Gastroesophageal sphincter (tissue), 4 donors: ENCODE measurements at regions not wholly inside any gene's neighbourhood (a gene's known extent, or its start where the extent isn't known, plus 50 kb on each side); places are given as distances from the start of the nearest gene placed in this dataset.
A peak's percentile ranks its signal among the peaks of the same experiment; 100 is the strongest.

Experiments used
- ATAC-seq: fragments of 150-250 bp; one replicate; pipeline ENCODE4 v1.9.1; 2016; ENCODE audit warnings: mild to moderate bottlenecking, moderate library complexity
- H3K27ac ChIP-seq, 4 donors: fragments of 200-600 bp; sonication (generic) in 3 of 4; 1 replicate in 3 of 4; 2 replicates in 1 of 4; pipeline ENCODE4 v1.5.1; 2016 to 2019
- H3K27me3 ChIP-seq: fragments of 200-600 bp; sonication (generic); one replicate; pipeline ENCODE4 v1.5.1; 2019
- H3K36me3 ChIP-seq, 2 donors: fragments of 200-600 bp; sonication (generic); one replicate each; pipeline ENCODE4 v1.5.1; 2019; ENCODE audit warnings: control low read depth in 1 of 2
- H3K4me1 ChIP-seq, 3 donors: fragments of 200-600 bp; sonication (generic); 1 replicate in 2 of 3; 2 replicates in 1 of 3; pipeline ENCODE4 v1.5.1; 2016 to 2019; ENCODE audit warnings: control low read depth in 2 of 3
- H3K4me3 ChIP-seq, 2 donors: fragments of 200-600 bp; sonication (generic); one replicate each; pipeline ENCODE4 v1.5.1; 2019; ENCODE audit warnings: mild to moderate bottlenecking in 1 of 2, moderate library complexity in 1 of 2
- H3K9me3 ChIP-seq, 3 donors: fragments of 200-600 bp; sonication (generic); one replicate each; pipeline ENCODE4 v1.5.1; 2017 to 2019; ENCODE audit warnings: control low read depth in 2 of 3
- EP300 ChIP-seq: sonication (generic); formaldehyde crosslinking; IDR thresholded peaks from one replicate; pipeline ENCODE4 v1.6.1; 2017; ENCODE audit warnings: antibody characterized with exemption, mild to moderate bottlenecking
- POLR2A ChIP-seq, 2 donors: fragments of 450-650 bp; IDR thresholded peaks; one replicate each; pipeline ENCODE4 v1.6.1; 2017; ENCODE audit warnings: antibody characterized with exemption in 2 of 2, mild to moderate bottlenecking in 2 of 2, moderate library complexity in 1 of 2
- POLR2AphosphoS5 ChIP-seq: sonication (generic); formaldehyde crosslinking; IDR thresholded peaks from one replicate; pipeline ENCODE4 v1.6.1; 2017; ENCODE audit warnings: antibody characterized with exemption
- WGBS, 2 donors: methylation state at CpG; one replicate each; pipeline ENCODE4 v1.1.5; 2018; ENCODE audit warnings: low coverage in 1 of 2; 5-methylcytosine and 5-hydroxymethylcytosine counted together
- TF ChIP-seq, protein P1 (sequence below), 4 experiments: fragments of 200-600 bp in 2 of 4; fragments of 450-650 bp in 2 of 4; sonication (generic) in 1 of 4; IDR thresholded peaks; one replicate each; pipeline ENCODE4 v1.5.1; 2017 to 2019; ENCODE audit warnings: antibody characterized with exemption in 4 of 4, mild to moderate bottlenecking in 2 of 4, moderate library complexity in 2 of 4

- Histone ChIP-seq H3K9me3 (no peaks in the 10 kb centered on the region), H3K36me3 (no peaks in the 10 kb centered on the region), H3K4me1 (no peaks in the 10 kb centered on the region), H3K27ac (no peak overlapping the region), H3K4me3 (no peak overlapping the region), H3K27me3 (no peaks in the 10 kb centered on the region)
- peak; percentile 51 for ATAC-seq
- WGBS, 2 donors, result 100% methylated on average over 1 of the region's 1 CpG; no CpG with 5 or more reads in 1 of the 2 donors
- TF ChIP-seq EP300 (no peak), POLR2A (IDR thresholded peaks at IDR 0.05) (no peak), POLR2AphosphoS5 (no peak)
- TF ChIP-seq, protein P1, sequence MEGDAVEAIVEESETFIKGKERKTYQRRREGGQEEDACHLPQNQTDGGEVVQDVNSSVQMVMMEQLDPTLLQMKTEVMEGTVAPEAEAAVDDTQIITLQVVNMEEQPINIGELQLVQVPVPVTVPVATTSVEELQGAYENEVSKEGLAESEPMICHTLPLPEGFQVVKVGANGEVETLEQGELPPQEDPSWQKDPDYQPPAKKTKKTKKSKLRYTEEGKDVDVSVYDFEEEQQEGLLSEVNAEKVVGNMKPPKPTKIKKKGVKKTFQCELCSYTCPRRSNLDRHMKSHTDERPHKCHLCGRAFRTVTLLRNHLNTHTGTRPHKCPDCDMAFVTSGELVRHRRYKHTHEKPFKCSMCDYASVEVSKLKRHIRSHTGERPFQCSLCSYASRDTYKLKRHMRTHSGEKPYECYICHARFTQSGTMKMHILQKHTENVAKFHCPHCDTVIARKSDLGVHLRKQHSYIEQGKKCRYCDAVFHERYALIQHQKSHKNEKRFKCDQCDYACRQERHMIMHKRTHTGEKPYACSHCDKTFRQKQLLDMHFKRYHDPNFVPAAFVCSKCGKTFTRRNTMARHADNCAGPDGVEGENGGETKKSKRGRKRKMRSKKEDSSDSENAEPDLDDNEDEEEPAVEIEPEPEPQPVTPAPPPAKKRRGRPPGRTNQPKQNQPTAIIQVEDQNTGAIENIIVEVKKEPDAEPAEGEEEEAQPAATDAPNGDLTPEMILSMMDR (IDR thresholded peaks at IDR 0.05), result no peak
Observed at GRCh38 chr5:102654559-102655349, 100.4 kb upstream of the PAM start.

DNA sequence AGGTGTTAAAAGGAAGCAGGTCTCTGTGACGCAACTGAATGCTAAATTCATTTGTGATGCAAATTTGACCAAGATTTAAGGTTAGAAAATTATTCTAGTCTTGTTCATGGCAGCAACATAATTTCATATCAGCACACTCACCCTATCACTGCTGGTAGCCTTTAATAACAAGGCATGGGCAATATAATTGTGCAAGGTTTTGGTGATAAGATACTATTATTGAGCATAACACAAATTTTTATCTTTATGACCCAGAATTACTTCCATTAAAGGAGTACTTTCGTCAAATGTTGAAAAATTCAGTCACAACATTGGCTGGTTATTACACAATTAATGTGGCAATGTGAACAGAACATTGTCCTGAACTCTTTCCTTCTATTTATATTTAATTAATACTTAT, 96.0 kb upstream of the PAM start:
- Histone ChIP-seq H3K4me3 (no peak overlapping the region), H3K4me1 (peaks cover 0 to under 1% (median 0%) of the 10 kb centered on the region in 3 donors), H3K27ac (no peak overlapping the region), H3K9me3 (no peaks in the 10 kb centered on the region), H3K27me3 (no peaks in the 10 kb centered on the region), H3K36me3 (no peaks in the 10 kb centered on the region)
- TF ChIP-seq POLR2AphosphoS5, result no peak
- TF ChIP-seq POLR2A (IDR thresholded peaks at IDR 0.05), result no peak
- ATAC-seq, result no peak
- 77% methylated on average over 2 of the region's 2 CpGs for WGBS, 2 donors

DNA sequence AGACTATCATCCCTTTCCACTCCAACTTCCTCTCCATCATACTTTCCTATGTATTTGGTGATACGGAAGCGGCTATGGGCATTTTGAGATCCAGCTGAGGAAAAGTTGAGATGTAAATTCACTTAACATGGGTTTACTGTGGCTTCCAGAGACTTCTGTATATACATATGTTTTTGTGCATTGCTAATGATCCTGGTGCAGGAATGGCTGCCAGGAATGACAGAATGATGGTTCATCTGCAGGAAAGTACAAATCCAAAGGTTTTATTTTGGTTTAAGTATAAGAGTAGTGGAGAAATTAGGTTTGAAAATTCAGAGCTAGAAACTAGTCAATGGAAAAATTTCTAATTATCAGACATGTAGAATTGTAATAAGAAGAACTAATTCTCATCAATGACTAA, 95.0 kb upstream of the PAM start:
- Histone ChIP-seq H3K9me3 (no peaks in the 10 kb centered on the region), H3K27ac (no peak overlapping the region), H3K4me1 (peaks cover 0 to 8% (median 0%) of the 10 kb centered on the region in 3 donors), H3K4me3 (no peak overlapping the region), H3K27me3 (no peaks in the 10 kb centered on the region), H3K36me3 (no peaks in the 10 kb centered on the region)
- WGBS, 2 donors, result 93% methylated on average over 2 of the region's 2 CpGs; no CpG with 5 or more reads in 1 of the 2 donors
- TF ChIP-seq EP300, result no peak
- TF ChIP-seq, protein P1 (IDR thresholded peaks at IDR 0.05), result no peak
- no peak for ATAC-seq

DNA sequence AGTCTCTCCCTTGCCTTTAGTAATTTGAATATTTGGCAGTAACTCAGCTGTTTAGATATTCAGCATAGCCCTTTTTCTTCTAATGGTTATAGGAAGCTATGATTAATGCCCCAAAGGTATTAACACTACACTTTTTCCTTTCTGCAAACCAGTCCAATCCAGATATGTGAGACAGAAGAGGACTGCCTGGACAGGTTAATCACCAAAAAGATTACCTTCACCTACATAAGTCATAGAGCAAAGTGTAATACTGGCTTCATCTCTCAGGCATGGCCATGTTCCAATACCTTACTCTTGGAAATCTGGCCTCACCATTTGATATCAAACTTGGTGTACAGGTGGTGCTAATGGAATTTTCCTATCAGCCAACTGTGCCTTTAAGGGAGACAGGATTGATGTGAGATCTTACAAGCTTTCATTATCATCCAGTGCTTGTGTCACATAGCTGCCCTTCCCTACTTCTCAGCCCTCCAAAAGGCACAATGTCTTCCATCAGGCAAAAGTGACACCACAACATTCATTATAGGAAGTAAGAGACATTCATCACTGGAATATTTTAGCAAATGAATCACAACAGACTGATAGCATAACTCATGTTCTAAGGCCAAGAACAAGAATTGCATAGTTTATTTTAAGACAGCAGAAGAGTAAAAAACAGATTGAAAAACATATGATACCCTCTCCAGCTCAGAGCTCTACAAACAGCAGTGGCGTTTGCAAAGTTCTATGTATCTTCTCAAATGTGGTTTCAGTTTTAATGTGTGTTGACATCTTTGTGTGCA, 91.2 kb upstream of the PAM start:
- no peak for ATAC-seq
- Histone ChIP-seq H3K9me3 (no peaks in the 10 kb centered on the region), H3K27ac (no peak overlapping the region), H3K4me1 (peaks cover 0 to 9% (median 0%) of the 10 kb centered on the region in 3 donors), H3K27me3 (no peaks in the 10 kb centered on the region), H3K4me3 (no peak overlapping the region), H3K36me3 (no peaks in the 10 kb centered on the region)
- 18 to 43% methylated on average over 1 of the region's 1 CpG for WGBS, 2 donors
- TF ChIP-seq EP300, result no peak
- no peak for TF ChIP-seq POLR2A (IDR thresholded peaks at IDR 0.05)
- TF ChIP-seq, protein P1 (IDR thresholded peaks at IDR 0.05), result no peak
- TF ChIP-seq POLR2AphosphoS5, result no peak

GRCh38 chr5:102664616-102665335, 90.3 kb upstream of the PAM start:
- Histone ChIP-seq H3K36me3 (no peaks in the 10 kb centered on the region), H3K9me3 (no peaks in the 10 kb centered on the region), H3K27me3 (no peaks in the 10 kb centered on the region), H3K27ac (no peak overlapping the region), H3K4me1 (peaks cover 0 to 9% (median 0%) of the 10 kb centered on the region in 3 donors), H3K4me3 (no peak overlapping the region)
- ATAC-seq, result no peak
- no peak for TF ChIP-seq EP300
- TF ChIP-seq, protein P1 (IDR thresholded peaks at IDR 0.05), result no peak
- no peak for TF ChIP-seq POLR2AphosphoS5
- TF ChIP-seq POLR2A (IDR thresholded peaks at IDR 0.05), result no peak
- WGBS, 2 donors, result 48 to 50% methylated on average over 4 of the region's 4 CpGs
